ENCODE measurements at regions not wholly inside any gene's neighbourhood (a gene's known extent, or its start where the extent isn't known, plus 50 kb on each side); places are given as distances from the start of the nearest gene placed in this dataset.

DNA sequence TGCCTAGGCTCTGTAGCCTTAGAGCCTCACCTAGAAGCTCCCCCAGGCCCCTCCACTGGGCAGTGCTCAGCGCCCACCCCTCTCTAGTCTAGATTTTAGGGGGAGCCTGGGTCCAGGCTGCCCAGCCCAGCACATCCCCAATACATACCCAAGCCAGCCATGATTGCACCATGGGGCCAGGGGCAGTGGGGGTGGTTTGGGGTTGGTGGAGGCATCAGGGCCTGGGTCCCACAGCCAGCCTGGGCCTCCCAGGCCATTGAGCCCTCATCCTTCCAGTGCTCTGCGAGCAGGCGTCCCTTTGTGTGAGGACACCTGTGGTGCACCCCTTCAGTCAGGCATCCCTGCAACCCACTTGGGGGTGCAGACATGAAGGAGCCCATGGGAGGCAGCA is 76.9 kb upstream of the RET start:
- no peaks in the 10 kb centered on the region for H3K9me3 Mint-ChIP-seq
- H3K4me1 ChIP-seq (ENCODE audit: control insufficient read depth, insufficient read depth, low read length, poor library complexity, severe bottlenecking), result no peaks in the 10 kb centered on the region
- no peaks in the 10 kb centered on the region for H3K4me1 Mint-ChIP-seq
- H3K36me3 Mint-ChIP-seq, result no peaks in the 10 kb centered on the region
- peaks cover 4% of the 10 kb centered on the region for H3K27me3 Mint-ChIP-seq
- no peaks in the 10 kb centered on the region for H3K9me3 ChIP-seq (ENCODE audit: control insufficient read depth in 2 of 2, low read length in 2 of 2)
- no peaks in the 10 kb centered on the region for H3K27me3 ChIP-seq (ENCODE audit: control insufficient read depth, insufficient read depth, low read length)
- ATAC-seq (ENCODE audit: low read depth in 2 of 2), result no peak
- H3K27ac Mint-ChIP-seq, result no peak overlapping the region
- no peak for DNase-seq
- H3K4me3 Mint-ChIP-seq, result no peak overlapping the region
- no peak overlapping the region for H3K27ac ChIP-seq (ENCODE audit: insufficient read depth, low read length, poor library complexity, severe bottlenecking)
- H3K36me3 ChIP-seq (ENCODE audit: control insufficient read depth, insufficient read depth, low read length), result no peaks in the 10 kb centered on the region
- H3K4me3 ChIP-seq (ENCODE audit: low read depth, low read length), result no peak overlapping the region

DNA sequence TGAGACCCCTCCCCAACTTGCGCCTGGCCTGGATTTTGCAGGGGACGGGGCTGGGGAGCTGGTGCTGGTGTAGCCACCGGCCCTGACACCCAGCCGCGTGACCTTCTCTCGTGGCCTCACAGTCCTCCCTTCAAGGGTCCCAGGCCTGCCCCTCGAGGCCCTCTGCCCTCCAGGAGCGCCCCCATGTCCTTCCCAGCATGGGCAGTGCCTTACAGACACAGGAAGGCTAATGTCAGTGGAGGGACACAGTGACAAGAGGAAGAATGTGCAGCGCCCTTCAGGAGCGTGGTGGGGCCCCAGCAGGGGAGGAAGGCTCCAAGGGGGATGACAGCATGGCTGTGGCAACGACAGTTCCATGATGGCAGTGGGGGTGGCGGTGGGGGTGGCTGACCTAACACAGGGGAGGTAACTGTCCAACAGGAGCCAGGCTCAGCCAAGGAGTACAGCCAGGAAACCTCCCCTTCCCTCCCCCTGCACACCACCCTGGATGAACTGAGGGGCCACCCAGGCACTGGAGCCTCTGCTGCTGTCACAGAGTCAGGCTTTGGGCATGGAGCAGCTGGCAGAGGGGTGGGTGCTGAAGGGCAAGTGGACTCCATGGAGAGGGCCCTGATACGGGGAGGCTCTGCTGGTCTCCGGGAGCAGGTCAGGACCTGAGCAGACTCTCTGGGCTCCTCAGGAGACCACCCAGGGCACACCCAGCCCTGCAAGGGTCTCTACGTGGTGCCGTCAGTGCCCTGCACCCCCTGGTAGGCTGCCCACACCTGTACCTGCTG is 76.0 kb upstream of the RET start:
- no peaks in the 10 kb centered on the region for H3K27me3 ChIP-seq (ENCODE audit: control insufficient read depth, insufficient read depth, low read length)

GRCh38 chr10:43001427-43001795 is 75.5 kb upstream of the RET start:
- no peak overlapping the region for H3K4me3 Mint-ChIP-seq
- Histone ChIP-seq H3K9me3 (ENCODE audit: control insufficient read depth in 2 of 2, low read length in 2 of 2) (no peaks in the 10 kb centered on the region), H3K36me3 (ENCODE audit: control insufficient read depth, insufficient read depth, low read length) (no peaks in the 10 kb centered on the region), H3K27me3 (ENCODE audit: control insufficient read depth, insufficient read depth, low read length) (no peaks in the 10 kb centered on the region), H3K4me3 (ENCODE audit: low read depth, low read length) (no peak overlapping the region), H3K27ac (ENCODE audit: insufficient read depth, low read length, poor library complexity, severe bottlenecking) (no peak overlapping the region), H3K4me1 (ENCODE audit: control insufficient read depth, insufficient read depth, low read length, poor library complexity, severe bottlenecking) (no peaks in the 10 kb centered on the region)
- H3K27ac Mint-ChIP-seq, result no peak overlapping the region
- DNase-seq (no peak), ATAC-seq (ENCODE audit: low read depth in 2 of 2) (no peak)
- H3K9me3 Mint-ChIP-seq, result no peaks in the 10 kb centered on the region
- no peaks in the 10 kb centered on the region for H3K4me1 Mint-ChIP-seq
- no peaks in the 10 kb centered on the region for H3K36me3 Mint-ChIP-seq
- peaks cover 7% of the 10 kb centered on the region for H3K27me3 Mint-ChIP-seq

More for the DNA sequence above, 76.0 kb upstream of the RET start:
- no peak for ATAC-seq (ENCODE audit: low read depth in 2 of 2)
- Mint-ChIP-seq H3K9me3 (no peaks in the 10 kb centered on the region), H3K4me1 (no peaks in the 10 kb centered on the region), H3K36me3 (no peaks in the 10 kb centered on the region), H3K4me3 (no peak overlapping the region), H3K27me3 (peaks cover 4% of the 10 kb centered on the region), H3K27ac (no peak overlapping the region)
- H3K4me3 ChIP-seq (ENCODE audit: low read depth, low read length), result no peak overlapping the region
- H3K36me3 ChIP-seq (ENCODE audit: control insufficient read depth, insufficient read depth, low read length), result no peaks in the 10 kb centered on the region
- no peak overlapping the region for H3K27ac ChIP-seq (ENCODE audit: insufficient read depth, low read length, poor library complexity, severe bottlenecking)
- no peaks in the 10 kb centered on the region for H3K9me3 ChIP-seq (ENCODE audit: control insufficient read depth in 2 of 2, low read length in 2 of 2)
- no peak for DNase-seq
- no peaks in the 10 kb centered on the region for H3K4me1 ChIP-seq (ENCODE audit: control insufficient read depth, insufficient read depth, low read length, poor library complexity, severe bottlenecking)

DNA sequence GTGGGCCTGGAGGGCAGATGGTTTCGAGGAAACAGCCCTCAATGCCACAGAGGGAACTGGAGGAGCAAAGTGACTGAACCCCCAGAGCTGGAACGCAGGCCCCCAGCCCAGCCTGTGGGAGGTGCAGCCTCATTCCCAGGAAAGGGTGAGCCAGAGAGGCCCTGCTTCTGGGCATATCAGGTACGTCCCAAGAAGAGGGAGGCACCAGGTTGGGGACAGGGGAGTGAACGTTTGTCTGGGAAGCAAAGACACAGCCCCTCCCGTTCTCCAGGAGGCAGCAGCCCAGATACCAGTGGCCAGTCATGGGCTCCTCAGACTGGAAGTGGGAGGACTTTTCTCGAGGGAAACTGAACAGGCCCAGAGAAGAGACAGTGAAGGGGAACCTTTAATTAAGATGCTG is 74.3 kb upstream of the RET start:
- no peaks in the 10 kb centered on the region for H3K9me3 ChIP-seq (ENCODE audit: control insufficient read depth in 2 of 2, low read length in 2 of 2)
- DNase-seq, result no peak
- Mint-ChIP-seq H3K4me3 (no peak overlapping the region), H3K27ac (no peak overlapping the region), H3K9me3 (no peaks in the 10 kb centered on the region), H3K27me3 (peaks cover 4% of the 10 kb centered on the region), H3K4me1 (no peaks in the 10 kb centered on the region), H3K36me3 (no peaks in the 10 kb centered on the region)
- no peak for ATAC-seq (ENCODE audit: low read depth in 2 of 2)
- H3K36me3 ChIP-seq (ENCODE audit: control insufficient read depth, insufficient read depth, low read length), result no peaks in the 10 kb centered on the region
- H3K4me3 ChIP-seq (ENCODE audit: low read depth, low read length), result no peak overlapping the region
- H3K27ac ChIP-seq (ENCODE audit: insufficient read depth, low read length, poor library complexity, severe bottlenecking), result no peak overlapping the region
- no peaks in the 10 kb centered on the region for H3K27me3 ChIP-seq (ENCODE audit: control insufficient read depth, insufficient read depth, low read length)
- H3K4me1 ChIP-seq (ENCODE audit: control insufficient read depth, insufficient read depth, low read length, poor library complexity, severe bottlenecking), result no peaks in the 10 kb centered on the region

- peaks cover 0 to 7% (median 0%) of the 10 kb centered on the region in 7 donors for H3K9me3 Mint-ChIP-seq
- no peaks in the 10 kb centered on the region for H3K9me3 ChIP-seq (ENCODE audit: control insufficient read depth in 2 of 2, low read length in 2 of 2)
- H3K4me1 Mint-ChIP-seq, result no peaks in the 10 kb centered on the region
- H3K36me3 ChIP-seq (ENCODE audit: control insufficient read depth, insufficient read depth, low read length), result no peaks in the 10 kb centered on the region
- no peaks in the 10 kb centered on the region for H3K36me3 Mint-ChIP-seq
- H3K27ac ChIP-seq (ENCODE audit: insufficient read depth, low read length, poor library complexity, severe bottlenecking), result no peak overlapping the region
- H3K4me3 ChIP-seq (ENCODE audit: low read depth, low read length), result no peak overlapping the region
- H3K4me3 Mint-ChIP-seq, result no peak overlapping the region
- H3K27ac Mint-ChIP-seq, result no peak overlapping the region
- H3K27me3 ChIP-seq (ENCODE audit: control insufficient read depth, insufficient read depth, low read length), result peaks cover 2% of the 10 kb centered on the region
- ATAC-seq (ENCODE audit: low read depth in 2 of 2), result no peak
- no peak for DNase-seq
- no peaks in the 10 kb centered on the region for H3K4me1 ChIP-seq (ENCODE audit: control insufficient read depth, insufficient read depth, low read length, poor library complexity, severe bottlenecking)
- H3K27me3 Mint-ChIP-seq, result peaks cover 21% of the 10 kb centered on the region
Measured at GRCh38 chr10:43006490-43006889, 70.4 kb upstream of the RET start.

DNA sequence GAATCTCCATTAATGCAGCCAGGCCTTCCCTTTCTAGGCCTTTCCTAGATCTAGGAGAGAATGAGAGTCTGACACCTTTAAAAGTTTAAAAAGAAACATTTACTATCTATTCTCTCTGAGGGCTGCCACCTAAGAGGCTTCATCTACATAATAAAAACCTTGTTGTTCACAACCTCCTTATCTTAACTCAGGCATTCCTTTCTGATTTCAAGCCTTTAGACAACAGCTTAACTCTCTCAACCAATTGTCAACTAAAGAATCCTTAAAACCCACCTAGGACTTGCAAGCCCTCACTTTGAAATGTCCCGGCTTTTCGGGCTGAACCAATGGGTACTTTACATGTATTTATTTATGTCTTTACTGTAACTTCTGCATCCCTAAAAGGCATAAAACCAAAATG is 64.3 kb upstream of the RET start:
- Histone ChIP-seq H3K27ac (ENCODE audit: insufficient read depth, low read length, poor library complexity, severe bottlenecking) (no peak overlapping the region), H3K9me3 (ENCODE audit: control insufficient read depth in 2 of 2, low read length in 2 of 2) (no peaks in the 10 kb centered on the region), H3K4me3 (ENCODE audit: low read depth, low read length) (no peak overlapping the region), H3K36me3 (ENCODE audit: control insufficient read depth, insufficient read depth, low read length) (no peaks in the 10 kb centered on the region), H3K27me3 (ENCODE audit: control insufficient read depth, insufficient read depth, low read length) (peaks cover 7% of the 10 kb centered on the region), H3K4me1 (ENCODE audit: control insufficient read depth, insufficient read depth, low read length, poor library complexity, severe bottlenecking) (no peaks in the 10 kb centered on the region)
- H3K36me3 Mint-ChIP-seq, result no peaks in the 10 kb centered on the region
- DNase-seq (no peak), ATAC-seq (ENCODE audit: low read depth in 2 of 2) (no peak)
- H3K27me3 Mint-ChIP-seq, result peaks cover 27% of the 10 kb centered on the region
- no peak overlapping the region for H3K27ac Mint-ChIP-seq
- H3K4me3 Mint-ChIP-seq, result no peak overlapping the region
- H3K4me1 Mint-ChIP-seq, result no peaks in the 10 kb centered on the region
- peaks cover 0 to 7% (median 0%) of the 10 kb centered on the region in 7 donors for H3K9me3 Mint-ChIP-seq

DNA sequence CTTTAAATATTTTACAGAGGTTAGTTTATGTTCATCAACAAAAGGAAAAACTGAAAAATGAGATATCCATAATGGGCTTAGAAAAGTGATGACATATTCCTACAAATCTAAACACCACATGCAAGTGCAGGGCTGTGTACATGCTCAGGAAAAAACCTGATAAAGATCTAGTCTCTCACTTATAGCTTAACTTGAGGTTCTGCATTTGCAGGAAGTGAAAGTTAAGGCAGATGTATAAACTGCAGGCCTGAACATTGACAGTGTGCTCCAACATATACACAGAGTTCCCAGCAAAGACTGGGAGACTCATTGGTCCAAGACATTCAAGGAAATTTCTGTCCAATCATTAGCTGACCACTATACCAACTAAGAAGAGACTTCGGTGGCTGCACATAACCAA is 63.8 kb upstream of the RET start:
- Histone ChIP-seq H3K27me3 (ENCODE audit: control insufficient read depth, insufficient read depth, low read length) (peaks cover 7% of the 10 kb centered on the region), H3K4me1 (ENCODE audit: control insufficient read depth, insufficient read depth, low read length, poor library complexity, severe bottlenecking) (no peaks in the 10 kb centered on the region), H3K36me3 (ENCODE audit: control insufficient read depth, insufficient read depth, low read length) (no peaks in the 10 kb centered on the region), H3K27ac (ENCODE audit: insufficient read depth, low read length, poor library complexity, severe bottlenecking) (no peak overlapping the region), H3K9me3 (ENCODE audit: control insufficient read depth in 2 of 2, low read length in 2 of 2) (no peaks in the 10 kb centered on the region), H3K4me3 (ENCODE audit: low read depth, low read length) (no peak overlapping the region)
- H3K9me3 Mint-ChIP-seq, result peaks cover 0 to 7% (median 0%) of the 10 kb centered on the region in 7 donors
- DNase-seq (no peak), ATAC-seq (ENCODE audit: low read depth in 2 of 2) (no peak)
- H3K27ac Mint-ChIP-seq, result no peak overlapping the region
- H3K36me3 Mint-ChIP-seq, result no peaks in the 10 kb centered on the region
- no peaks in the 10 kb centered on the region for H3K4me1 Mint-ChIP-seq
- H3K27me3 Mint-ChIP-seq, result peaks cover 27% of the 10 kb centered on the region
- no peak overlapping the region for H3K4me3 Mint-ChIP-seq

- DNase-seq, result no peak
- Histone ChIP-seq H3K9me3 (ENCODE audit: control insufficient read depth in 2 of 2, low read length in 2 of 2) (no peaks in the 10 kb centered on the region), H3K4me3 (ENCODE audit: low read depth, low read length) (no peak overlapping the region), H3K36me3 (ENCODE audit: control insufficient read depth, insufficient read depth, low read length) (no peaks in the 10 kb centered on the region), H3K27me3 (ENCODE audit: control insufficient read depth, insufficient read depth, low read length) (peaks cover 2% of the 10 kb centered on the region), H3K27ac (ENCODE audit: insufficient read depth, low read length, poor library complexity, severe bottlenecking) (no peak overlapping the region), H3K4me1 (ENCODE audit: control insufficient read depth, insufficient read depth, low read length, poor library complexity, severe bottlenecking) (no peaks in the 10 kb centered on the region)
- ATAC-seq (ENCODE audit: low read depth in 2 of 2), result no peak
- no peaks in the 10 kb centered on the region for H3K4me1 Mint-ChIP-seq
- H3K36me3 Mint-ChIP-seq, result no peaks in the 10 kb centered on the region
- peaks cover 0 to 2% (median 0%) of the 10 kb centered on the region in 7 donors for H3K9me3 Mint-ChIP-seq
- no peak overlapping the region for H3K27ac Mint-ChIP-seq
- H3K4me3 Mint-ChIP-seq, result no peak overlapping the region
- peaks cover 4% of the 10 kb centered on the region for H3K27me3 Mint-ChIP-seq
Measured at GRCh38 chr10:43024524-43024923, 52.3 kb upstream of the RET start.

Data from CD4-positive, CD25-positive, alpha-beta regulatory T cell (primary cell).